H7 (cell line): ENCODE measurements at regions not wholly inside any gene's neighbourhood (a gene's known extent, or its start where the extent isn't known, plus 50 kb on each side); places are given as distances from the start of the nearest gene placed in this dataset.

Experiments
- DNase-seq: peaks from one replicate; pipeline ENCODE4 v3.0.0; 2012
- H3K27me3 ChIP-seq: 2 replicates; pipeline ENCODE4 v1.6.0; 2011; ENCODE audit warnings: mild to moderate bottlenecking, low read length; ENCODE audit not compliant: control insufficient read depth, insufficient read depth
- H3K36me3 ChIP-seq: replicated peaks from 2 replicates; pipeline ENCODE4 v1.5.1; 2011; ENCODE audit warnings: low read length; ENCODE audit not compliant: control insufficient read depth, insufficient read depth
- H3K4me3 ChIP-seq: 2 replicates; pipeline ENCODE4 v1.5.1; 2011; ENCODE audit warnings: low read depth, mild to moderate bottlenecking, control low read depth, low read length, moderate library complexity; ENCODE audit not compliant: insufficient read depth

GRCh38 chr4:81375745-81376144 lies 96.0 kb downstream of the RASGEF1B start:
- no peak overlapping the region for H3K4me3 ChIP-seq
- H3K36me3 ChIP-seq, result no peaks in the 10 kb centered on the region
- peak; percentile 4 for DNase-seq
- H3K27me3 ChIP-seq, result no peaks in the 10 kb centered on the region

- Histone ChIP-seq H3K36me3 (no peaks in the 10 kb centered on the region), H3K4me3 (no peak overlapping the region), H3K27me3 (no peaks in the 10 kb centered on the region)
- DNase-seq, result no peak
Measured at GRCh38 chr4:81369886-81370285, 101.8 kb downstream of the RASGEF1B start.

- Histone ChIP-seq H3K36me3 (no peaks in the 10 kb centered on the region), H3K27me3 (no peaks in the 10 kb centered on the region), H3K4me3 (no peak overlapping the region)
- no peak for DNase-seq
Measured at GRCh38 chr4:81366779-81367178, 104.9 kb downstream of the RASGEF1B start.

GRCh38 chr4:81360737-81361136 lies 111.0 kb downstream of the RASGEF1B start:
- Histone ChIP-seq H3K27me3 (no peaks in the 10 kb centered on the region), H3K4me3 (no peak overlapping the region), H3K36me3 (no peaks in the 10 kb centered on the region)
- DNase-seq, result no peak

GRCh38 chr4:81359207-81359606 lies 112.5 kb downstream of the RASGEF1B start:
- DNase-seq, result no peak
- H3K27me3 ChIP-seq, result no peaks in the 10 kb centered on the region
- no peaks in the 10 kb centered on the region for H3K36me3 ChIP-seq
- no peak overlapping the region for H3K4me3 ChIP-seq

GRCh38 chr4:81358154-81358553 lies 113.6 kb downstream of the RASGEF1B start:
- H3K27me3 ChIP-seq, result no peaks in the 10 kb centered on the region
- H3K36me3 ChIP-seq, result no peaks in the 10 kb centered on the region
- DNase-seq, result no peak
- no peak overlapping the region for H3K4me3 ChIP-seq

GRCh38 chr4:81356621-81357020 lies 115.1 kb downstream of the RASGEF1B start:
- H3K4me3 ChIP-seq, result no peak overlapping the region
- no peak for DNase-seq
- H3K36me3 ChIP-seq, result no peaks in the 10 kb centered on the region
- H3K27me3 ChIP-seq, result no peaks in the 10 kb centered on the region

GRCh38 chr4:81355136-81355535 lies 116.6 kb downstream of the RASGEF1B start:
- Histone ChIP-seq H3K36me3 (no peaks in the 10 kb centered on the region), H3K4me3 (no peak overlapping the region), H3K27me3 (no peaks in the 10 kb centered on the region)
- DNase-seq, result no peak

- H3K27me3 ChIP-seq, result no peaks in the 10 kb centered on the region
- no peak overlapping the region for H3K4me3 ChIP-seq
- DNase-seq, result no peak
- no peaks in the 10 kb centered on the region for H3K36me3 ChIP-seq
Measured at GRCh38 chr4:81353861-81354260, 117.8 kb downstream of the RASGEF1B start.

GRCh38 chr4:81352446-81352835 lies 119.3 kb downstream of the RASGEF1B start:
- H3K4me3 ChIP-seq, result no peak overlapping the region
- H3K27me3 ChIP-seq, result no peaks in the 10 kb centered on the region
- H3K36me3 ChIP-seq, result no peaks in the 10 kb centered on the region
- DNase-seq, result no peak

GRCh38 chr4:81351654-81352445 lies 119.9 kb downstream of the RASGEF1B start:
- Histone ChIP-seq H3K4me3 (no peak overlapping the region), H3K36me3 (no peaks in the 10 kb centered on the region), H3K27me3 (no peaks in the 10 kb centered on the region)
- peak; percentile 47 for DNase-seq

- Histone ChIP-seq H3K36me3 (no peaks in the 10 kb centered on the region), H3K27me3 (no peaks in the 10 kb centered on the region), H3K4me3 (no peak overlapping the region)
- DNase-seq, result no peak
Measured at GRCh38 chr4:81350040-81350439, 121.7 kb downstream of the RASGEF1B start.

- H3K4me3 ChIP-seq, result no peak overlapping the region
- H3K36me3 ChIP-seq, result no peaks in the 10 kb centered on the region
- DNase-seq, result no peak
- no peaks in the 10 kb centered on the region for H3K27me3 ChIP-seq
Measured at GRCh38 chr4:81348778-81349094, 123.0 kb downstream of the RASGEF1B start.

- H3K27me3 ChIP-seq, result no peaks in the 10 kb centered on the region
- no peaks in the 10 kb centered on the region for H3K36me3 ChIP-seq
- no peak for DNase-seq
- no peak overlapping the region for H3K4me3 ChIP-seq
Measured at GRCh38 chr4:81348086-81348777, 123.5 kb downstream of the RASGEF1B start.

GRCh38 chr4:81346719-81347118 lies 125.0 kb downstream of the RASGEF1B start:
- no peaks in the 10 kb centered on the region for H3K36me3 ChIP-seq
- H3K4me3 ChIP-seq, result no peak overlapping the region
- DNase-seq, result no peak
- H3K27me3 ChIP-seq, result no peaks in the 10 kb centered on the region
